Esophagus squamous epithelium (tissue), 4 donors: ENCODE measurements at regions not wholly inside any gene's neighbourhood (a gene's known extent, or its start where the extent isn't known, plus 50 kb on each side); places are given as distances from the start of the nearest gene placed in this dataset.

Source experiments
- CTCF ChIP-seq, 6 experiments: fragments of 450-650 bp in 4 of 6; fragments of 200-600 bp in 2 of 6; sonication (generic) in 2 of 6; IDR thresholded peaks; one replicate each; pipeline ENCODE4 v1.5.1; 2016 to 2019; ENCODE audit warnings: antibody characterized with exemption in 6 of 6, mild to moderate bottlenecking in 4 of 6, moderate library complexity in 4 of 6
- POLR2A ChIP-seq, 4 donors: fragments of 450-650 bp; IDR thresholded peaks; one replicate each; pipeline ENCODE4 v1.6.1; 2017; ENCODE audit warnings: antibody characterized with exemption in 4 of 4, mild to moderate bottlenecking in 4 of 4, moderate library complexity in 3 of 4

GRCh38 chr18:60248336-60249330 lies 123.9 kb downstream of the MC4R start:
- TF ChIP-seq CTCF (IDR thresholded peaks at IDR 0.05) (no peak), POLR2A (IDR thresholded peaks at IDR 0.05) (no peak)
